Motor neuron (in vitro differentiated cells): ENCODE measurements at regions not wholly inside any gene's neighbourhood (a gene's known extent, or its start where the extent isn't known, plus 50 kb on each side); places are given as distances from the start of the nearest gene placed in this dataset.
"Not testable (repeated sequence)": the region's sequence is repeated elsewhere in the genome, so short reads cannot be mapped to it uniquely, and the experiment has no call there.

ENCODE experiments used
- ATAC-seq, 8 experiments: fragments of 200-7000 bp; cut with Tn5 transposase; replicated peaks in 6 of 8; 2 replicates each; pipeline ENCODE4 v1.8.0; 2021; ENCODE audit warnings: mild to moderate bottlenecking in 8 of 8, moderate library complexity in 8 of 8
- H3K27ac ChIP-seq, 2 donors: fragments of 250-450 bp; sonication (Bioruptor Pico); 2 replicates each; pipeline ENCODE4 v1.9.0; 2021; ENCODE audit warnings: antibody characterized with exemption in 2 of 2, mild to moderate bottlenecking in 2 of 2, moderate library complexity in 1 of 2
- H3K4me1 ChIP-seq, 2 donors: fragments of 250-450 bp; sonication (Bioruptor Pico); replicated peaks in 1 of 2; 2 replicates each; pipeline ENCODE4 v1.6.1; 2021; ENCODE audit warnings: antibody characterized with exemption in 2 of 2, mild to moderate bottlenecking in 2 of 2, moderate library complexity in 1 of 2
- H3K4me3 ChIP-seq, 5 donors: fragments of 250-450 bp; sonication (Bioruptor Pico); 2 replicates each; pipeline ENCODE4 v1.9.0; 2021; ENCODE audit warnings: antibody characterized with exemption in 5 of 5, mild to moderate bottlenecking in 5 of 5, moderate library complexity in 4 of 5
- WGBS, 10 experiments: fragments of 450-650 bp; shearing (Covaris generic); methylation state at CpG; one replicate each; pipeline ENCODE4 v1.0.0; 2022; 5-methylcytosine and 5-hydroxymethylcytosine counted together
- in situ Hi-C, 9 experiments: fragments of 400-800 bp; cut with MboI; loops; one replicate each; pipeline ENCODE4 v1.15.0; 2021; ENCODE audit warnings: low sequenced_read_pairs in 9 of 9, low pct_unique_long_range_greater_than_20kb in 2 of 9; ENCODE audit not compliant: unreplicated experiment in 9 of 9

DNA sequence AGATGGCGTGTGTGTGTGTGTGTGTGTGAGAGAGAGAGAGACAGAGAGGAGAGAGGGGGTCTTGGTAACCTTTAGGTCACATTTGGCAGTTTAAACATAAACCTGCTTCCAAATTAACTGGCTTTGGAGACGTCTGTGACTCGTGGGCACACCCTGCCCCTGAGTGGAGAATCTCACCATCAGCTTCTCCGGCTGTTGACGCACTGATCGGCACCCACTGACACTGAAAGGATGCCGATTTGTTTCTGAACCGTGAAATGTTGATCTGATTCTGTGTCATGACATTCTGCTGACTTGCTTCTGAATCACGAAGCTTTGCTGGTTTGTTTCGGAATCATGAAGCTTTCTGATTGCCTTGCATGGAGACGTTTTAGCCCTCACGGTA, 114.7 kb downstream of the RTP5 start:
- 60 to 100% (median 65%) methylated on average over 1 to 10 of the region's 12 CpGs; no CpG with 5 or more reads in 3 of the 10 experiments for WGBS, 10 experiments
- Histone ChIP-seq H3K27ac (no peak overlapping the region), H3K4me3 (no peak overlapping the region), H3K4me1 (no peaks in the 10 kb centered on the region)
- in situ Hi-C loops, result no loop called here
- ATAC-seq, result no peak

DNA sequence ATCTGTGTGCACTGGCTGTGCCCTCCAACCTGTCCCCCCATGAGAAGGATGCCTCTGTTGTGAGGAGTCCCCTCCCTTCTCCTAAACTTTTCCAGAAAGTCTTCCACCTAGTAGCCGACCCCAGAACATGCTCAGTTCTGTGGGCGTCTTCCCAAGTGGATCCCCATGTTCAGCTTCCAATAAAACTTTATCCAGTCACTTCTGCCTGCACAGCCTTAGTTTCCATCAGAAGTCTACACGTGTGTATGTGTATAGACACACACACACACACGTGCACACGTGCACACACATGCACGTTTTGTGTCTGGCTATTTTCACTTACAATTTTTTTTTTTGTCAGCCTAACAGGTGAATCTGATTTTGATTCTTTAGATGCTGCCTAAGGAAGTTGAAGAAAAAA, 115.1 kb downstream of the RTP5 start:
- Histone ChIP-seq H3K4me1 (no peaks in the 10 kb centered on the region), H3K27ac (no peak overlapping the region), H3K4me3 (no peak overlapping the region)
- ATAC-seq, result no peak
- in situ Hi-C loops, result no loop called here
- 30 to 79% (median 58%) methylated on average over 1 to 6 of the region's 6 CpGs; no CpG with 5 or more reads in 3 of the 10 experiments for WGBS, 10 experiments

DNA sequence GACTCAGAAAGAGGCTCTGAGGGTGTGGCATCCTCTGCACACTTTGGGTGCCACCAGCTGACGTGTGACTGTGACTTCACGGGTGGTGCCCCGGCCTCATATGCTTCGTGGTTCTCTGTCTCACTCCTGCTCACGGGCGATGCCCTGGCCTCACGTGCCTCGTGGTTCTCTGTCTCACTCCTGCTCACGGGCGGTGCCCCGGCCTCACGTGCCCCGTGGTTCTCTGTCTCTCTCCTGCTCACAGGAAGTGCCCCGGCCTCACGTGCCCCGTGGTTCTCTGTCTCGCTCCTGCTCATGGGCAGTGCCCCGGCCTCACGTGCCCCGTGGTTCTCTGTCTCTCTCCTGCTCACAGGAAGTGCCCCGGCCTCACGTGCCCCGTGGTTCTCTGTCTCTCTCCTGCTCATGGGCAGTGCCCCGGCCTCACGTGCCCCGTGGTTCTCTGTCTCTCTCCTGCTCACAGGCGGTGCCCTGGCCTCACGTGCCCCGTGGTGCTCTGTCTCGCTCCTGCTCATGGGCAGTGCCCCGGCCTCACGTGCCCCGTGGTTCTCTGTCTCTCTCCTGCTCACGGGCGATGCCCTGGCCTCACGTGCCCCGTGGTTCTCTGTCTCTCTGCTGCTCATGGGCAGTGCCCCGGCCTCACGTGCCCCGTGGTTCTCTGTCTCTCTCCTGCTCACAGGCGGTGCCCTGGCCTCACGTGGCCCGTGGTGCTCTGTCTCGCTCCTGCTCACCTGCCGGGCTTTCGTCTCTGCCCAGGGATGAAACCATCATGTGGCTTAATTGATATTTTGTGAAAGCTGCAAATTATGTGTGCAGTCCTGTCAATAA, 115.8 kb downstream of the RTP5 start:
- 62 to 96% (median 82%) methylated on average over 2 to 14 of the region's 46 CpGs; no CpG with 5 or more reads in 4 of the 10 experiments for WGBS, 10 experiments
- H3K27ac ChIP-seq, ATAC-seq, H3K4me3 ChIP-seq, in situ Hi-C loops, H3K4me1 ChIP-seq: not testable (repeated sequence)

DNA sequence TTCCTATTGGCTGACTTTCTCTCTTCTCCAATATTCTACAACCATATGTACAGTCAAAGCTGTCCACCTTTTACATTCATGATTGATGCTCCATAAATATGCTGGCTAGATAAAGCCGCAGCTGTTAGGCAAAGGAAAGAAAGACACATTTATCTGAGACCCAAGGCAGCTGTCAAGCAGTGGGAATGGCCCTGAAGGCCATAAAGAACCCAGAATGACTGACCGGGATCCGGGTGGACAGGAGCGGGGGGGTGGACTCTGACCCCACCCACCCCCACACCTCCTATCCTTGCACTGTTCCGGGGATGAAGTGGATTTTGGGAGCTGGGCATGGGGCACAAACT, 116.4 kb downstream of the RTP5 start:
- ATAC-seq, result no peak
- 80 to 92% (median 83%) methylated on average over 1 to 2 of the region's 5 CpGs; no CpG with 5 or more reads in 7 of the 10 experiments for WGBS, 10 experiments
- no peak overlapping the region for H3K4me3 ChIP-seq
- H3K4me1 ChIP-seq, result peaks cover 0 to under 1% of the 10 kb centered on the region in 2 donors
- H3K27ac ChIP-seq, result no peak overlapping the region
- in situ Hi-C loops, result no loop called here

DNA sequence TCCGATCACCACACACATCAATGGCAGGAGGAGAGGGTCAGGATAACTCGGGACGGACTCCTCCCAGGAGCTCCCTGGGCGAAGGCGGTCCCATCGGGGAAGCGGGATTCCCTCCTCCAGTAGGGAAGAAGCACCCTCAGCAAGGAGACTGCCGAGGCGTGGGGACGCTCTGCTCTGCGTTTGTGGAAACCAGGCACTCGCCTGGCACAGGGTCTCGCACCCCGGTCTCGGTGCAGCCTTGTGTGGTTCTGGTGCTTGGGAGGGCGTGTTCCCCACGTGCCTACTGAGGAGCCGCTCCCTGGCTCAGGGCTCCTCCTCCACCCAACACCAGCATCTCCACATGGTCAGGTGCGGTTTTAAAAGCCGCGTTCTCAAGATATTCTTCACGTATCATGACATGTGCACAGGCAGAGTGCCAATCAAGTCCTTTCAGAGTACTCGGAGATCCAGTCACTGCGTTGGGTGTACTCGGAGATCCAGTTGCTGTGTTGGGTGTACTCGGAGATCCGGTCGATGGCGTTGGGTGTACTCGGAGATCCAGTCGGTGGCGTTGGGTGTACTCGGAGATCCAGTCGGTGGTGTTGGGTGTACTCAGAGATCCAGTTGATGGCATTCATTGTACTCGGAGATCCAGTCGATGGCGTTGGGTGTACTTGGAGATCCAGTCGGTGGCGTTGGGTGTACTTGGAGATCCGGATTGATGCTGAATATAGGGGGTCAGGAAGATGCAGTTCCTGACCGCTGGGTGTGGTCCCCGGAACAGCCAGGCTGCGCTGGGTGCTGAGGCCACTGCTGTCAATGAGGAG, 117.5 kb downstream of the RTP5 start:
- WGBS, 10 experiments, result 56 to 88% (median 77%) methylated on average over 2 to 23 of the region's 43 CpGs; no CpG with 5 or more reads in 2 of the 10 experiments
- no peak for ATAC-seq
- in situ Hi-C loops, result no loop called here

DNA sequence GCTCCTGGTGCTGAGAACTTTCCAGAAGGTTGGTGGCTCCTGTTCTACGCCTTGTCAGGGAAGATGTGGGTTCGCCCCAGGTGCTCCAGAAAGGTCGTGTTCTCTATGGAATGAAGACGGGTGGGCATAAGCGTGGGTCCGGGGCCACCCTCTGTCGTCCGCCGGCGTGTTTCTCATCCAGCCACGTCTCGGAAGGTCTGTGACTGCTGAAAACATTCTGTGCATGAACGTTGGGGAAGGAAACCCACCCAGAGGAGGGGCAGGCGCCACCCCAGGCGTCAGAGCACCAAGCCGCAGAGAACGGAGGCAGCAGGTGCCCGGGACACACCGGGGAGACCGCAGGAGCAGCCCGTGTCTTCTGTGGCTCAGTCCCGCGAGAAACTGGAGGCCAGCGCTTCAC, 118.2 kb downstream of the RTP5 start:
- no peak overlapping the region for H3K27ac ChIP-seq
- in situ Hi-C loops, result no loop called here
- H3K4me3 ChIP-seq, result no peak overlapping the region
- no peak for ATAC-seq
- 80 to 100% (median 82%) methylated on average over 1 to 8 of the region's 24 CpGs; no CpG with 5 or more reads in 5 of the 10 experiments for WGBS, 10 experiments
- H3K4me1 ChIP-seq, result peaks cover 0 to 16% of the 10 kb centered on the region in 2 donors

More for the DNA sequence above, 117.5 kb downstream of the RTP5 start:
- Histone ChIP-seq H3K4me1 (peaks cover 0 to 11% of the 10 kb centered on the region in 2 donors), H3K27ac (no peak overlapping the region), H3K4me3 (no peak overlapping the region)

DNA sequence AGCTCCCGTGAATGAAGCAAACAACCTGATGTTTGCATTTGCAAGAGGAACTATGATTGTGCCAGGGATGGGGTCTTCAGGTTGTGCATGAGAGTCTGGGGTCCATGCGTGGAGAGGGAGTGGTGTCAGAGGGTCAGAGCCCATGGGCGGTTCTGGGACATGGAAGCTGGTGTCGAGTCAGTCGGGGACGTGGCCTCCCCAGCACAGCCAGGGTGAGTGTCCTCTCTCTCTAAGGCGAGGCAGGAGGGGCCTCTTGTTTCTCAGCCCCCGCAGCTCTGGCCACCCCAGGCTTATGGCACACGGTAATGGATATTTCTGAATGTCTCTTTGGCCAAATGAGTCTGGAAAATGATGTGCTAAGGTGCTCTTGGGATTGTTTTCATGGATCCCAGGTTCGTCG, 118.6 kb downstream of the RTP5 start:
- no peak overlapping the region for H3K27ac ChIP-seq
- WGBS, 10 experiments, result 50 to 100% (median 81%) methylated on average over 1 to 3 of the region's 11 CpGs; no CpG with 5 or more reads in 4 of the 10 experiments
- H3K4me3 ChIP-seq, result no peak overlapping the region
- in situ Hi-C loops, result no loop called here
- no peak for ATAC-seq
- peaks cover 0 to 16% of the 10 kb centered on the region in 2 donors for H3K4me1 ChIP-seq

DNA sequence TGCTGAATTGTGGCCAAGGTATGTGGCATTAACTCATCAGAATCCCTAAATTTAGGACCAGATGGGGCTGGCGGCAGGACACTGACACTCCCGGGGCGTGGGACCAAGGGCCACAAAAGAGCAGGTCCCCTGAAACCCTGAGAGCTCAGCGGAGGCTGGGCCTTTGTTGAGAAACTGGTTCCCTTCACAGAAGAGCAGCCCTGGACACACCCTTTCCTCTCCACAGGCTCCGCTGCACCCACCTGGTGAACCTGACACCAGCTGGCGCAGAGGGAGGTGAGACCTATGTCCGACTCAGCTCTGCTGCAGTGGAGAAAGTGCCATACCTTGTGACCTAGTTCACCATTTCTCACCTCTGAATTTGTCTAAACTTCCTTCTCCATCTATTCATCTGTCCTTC, 119.5 kb downstream of the RTP5 start:
- no peak for ATAC-seq
- Histone ChIP-seq H3K27ac (no peak overlapping the region), H3K4me3 (no peak overlapping the region), H3K4me1 (peaks cover 0 to 16% of the 10 kb centered on the region in 2 donors)
- WGBS, 10 experiments, result 83 to 100% (median 92%) methylated on average over 1 to 4 of the region's 7 CpGs; no CpG with 5 or more reads in 3 of the 10 experiments
- in situ Hi-C loops, result no loop called here

DNA sequence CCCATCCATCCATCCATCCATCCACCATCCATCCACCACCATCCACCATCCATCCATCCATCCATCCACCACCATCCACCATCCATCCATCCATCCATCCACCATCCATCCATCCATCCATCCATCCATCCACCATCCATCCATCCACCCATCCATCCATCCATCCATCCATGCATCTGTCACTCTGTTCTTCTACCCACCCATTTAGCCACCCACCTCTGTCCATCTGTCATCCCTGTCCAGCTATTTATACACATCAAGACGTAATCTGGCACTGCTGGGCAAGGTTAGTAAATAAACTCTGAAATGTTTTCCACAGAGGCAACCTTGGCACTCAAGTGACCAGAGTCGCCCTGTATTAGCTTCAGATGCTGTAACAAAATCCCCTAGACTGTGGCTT, 120.9 kb downstream of the RTP5 start:
- Histone ChIP-seq H3K4me3 (no peak overlapping the region), H3K27ac (no peak overlapping the region), H3K4me1 (peaks cover 0 to 16% of the 10 kb centered on the region in 2 donors)
- in situ Hi-C loops, result no loop called here
- WGBS, 10 experiments, result 60 to 100% (median 88%) methylated on average over 1 of the region's 2 CpGs; no CpG with 5 or more reads in 7 of the 10 experiments
- ATAC-seq, result no peak

DNA sequence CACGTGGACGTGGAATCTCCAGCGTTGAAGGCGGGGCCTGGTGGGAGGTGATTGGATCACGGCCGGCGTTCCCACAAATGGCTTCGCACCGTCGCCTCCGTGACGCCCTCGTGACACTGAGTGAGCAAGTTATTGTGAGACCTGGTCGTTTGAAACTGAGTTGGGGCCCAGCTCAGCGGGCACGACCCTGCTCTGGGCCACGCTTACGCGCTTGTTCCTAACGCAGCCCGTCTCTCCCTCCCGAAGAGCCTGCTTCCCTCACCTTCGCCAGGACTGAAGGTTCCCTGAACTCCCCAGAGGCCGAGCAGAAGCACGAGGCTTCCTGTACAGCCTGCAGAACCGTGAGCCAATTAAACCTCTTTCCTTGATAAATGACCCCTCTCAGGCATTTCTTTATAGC, 121.8 kb downstream of the RTP5 start:
- H3K27ac ChIP-seq, result no peak overlapping the region
- peaks cover 0 to 16% of the 10 kb centered on the region in 2 donors for H3K4me1 ChIP-seq
- H3K4me3 ChIP-seq, result no peak overlapping the region
- WGBS, 10 experiments, result 56 to 100% (median 87%) methylated on average over 2 to 20 of the region's 26 CpGs; no CpG with 5 or more reads in 5 of the 10 experiments
- peak in 3 of 8 experiments; percentile 45 to 59 (median 48) for ATAC-seq
- in situ Hi-C loops, result no loop called here

DNA sequence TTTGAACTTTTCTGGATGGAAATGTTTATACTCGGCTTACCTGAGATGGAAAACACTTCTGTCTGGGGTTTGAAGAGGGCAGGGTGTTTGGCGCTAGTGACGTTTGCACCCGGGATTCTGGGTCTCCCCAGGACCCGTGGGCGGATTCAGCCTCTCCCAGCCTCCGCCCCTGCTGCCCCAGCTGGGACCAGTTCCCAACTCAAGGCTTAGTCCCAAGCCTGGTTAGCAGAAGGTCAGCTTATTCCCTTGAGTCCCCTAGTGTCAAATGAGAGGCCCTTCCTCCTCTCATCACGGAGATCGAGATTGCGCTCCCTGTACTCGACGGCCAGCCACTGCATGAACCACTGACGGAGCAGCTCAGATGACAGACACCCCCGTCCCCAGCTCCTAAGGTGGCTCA, 123.2 kb downstream of the RTP5 start:
- in situ Hi-C loops, result no loop called here
- Histone ChIP-seq H3K4me3 (no peak overlapping the region), H3K27ac (no peak overlapping the region), H3K4me1 (peaks cover 0 to 16% of the 10 kb centered on the region in 2 donors)
- WGBS, 10 experiments, result 47 to 100% (median 83%) methylated on average over 2 to 5 of the region's 14 CpGs; no CpG with 5 or more reads in 4 of the 10 experiments
- ATAC-seq, result no peak

DNA sequence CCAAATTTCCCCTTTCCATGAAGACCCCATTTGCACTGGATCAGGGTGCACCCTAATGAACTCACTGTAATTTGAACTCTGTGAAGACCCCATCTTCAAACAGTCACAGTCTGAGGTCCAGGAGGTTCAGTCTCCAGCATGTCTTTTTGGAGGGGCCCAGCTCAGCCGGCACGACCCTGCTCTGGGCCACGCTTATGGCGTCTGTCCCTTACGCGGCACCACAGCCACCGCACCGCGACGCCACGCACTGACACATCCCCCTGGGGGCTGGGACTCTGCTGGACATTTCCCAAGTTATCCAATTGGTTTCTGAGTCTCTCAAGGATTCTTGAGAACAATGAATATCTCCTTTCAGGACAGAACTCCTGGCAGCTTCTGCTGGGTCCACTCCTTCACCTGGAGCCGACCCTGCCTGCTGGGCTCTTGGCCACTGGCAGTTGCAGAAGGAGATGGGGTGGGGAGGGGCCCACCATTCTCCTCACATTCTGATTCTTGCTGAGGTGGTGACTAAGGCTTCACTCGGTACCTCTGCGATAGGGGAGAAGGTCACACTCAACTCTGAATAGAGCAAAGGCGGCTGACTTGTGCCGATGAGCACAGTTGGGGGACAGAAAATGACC, 124.0 kb downstream of the RTP5 start:
- no peak overlapping the region for H3K27ac ChIP-seq
- in situ Hi-C loops, result no loop called here
- peaks cover 0 to 16% of the 10 kb centered on the region in 2 donors for H3K4me1 ChIP-seq
- no peak for ATAC-seq
- 80 to 100% (median 94%) methylated on average over 1 to 4 of the region's 16 CpGs; no CpG with 5 or more reads in 6 of the 10 experiments for WGBS, 10 experiments
- no peak overlapping the region for H3K4me3 ChIP-seq

DNA sequence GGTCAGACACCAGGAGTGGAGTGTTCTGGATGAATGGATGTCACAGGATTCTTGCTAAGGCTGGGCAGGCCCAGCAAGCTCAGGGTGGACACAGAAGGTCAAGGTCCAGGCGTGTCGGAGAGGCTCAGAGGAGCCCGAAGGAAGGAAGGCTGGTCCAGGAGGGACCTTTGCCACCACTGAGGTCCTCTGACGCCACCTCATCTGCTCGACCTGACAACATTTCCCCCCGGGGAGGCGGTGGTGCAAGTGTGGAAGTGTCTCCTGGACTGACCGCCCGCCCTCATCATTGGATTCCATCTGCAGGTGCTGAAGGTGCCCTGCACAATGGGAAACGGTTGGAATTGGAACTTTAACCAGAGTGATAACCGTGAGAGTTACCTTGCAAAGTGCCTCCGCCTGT, 124.6 kb downstream of the RTP5 start:
- Histone ChIP-seq H3K27ac (no peak overlapping the region), H3K4me3 (no peak overlapping the region), H3K4me1 (peaks cover 0 to 16% of the 10 kb centered on the region in 2 donors)
- ATAC-seq, result no peak
- WGBS, 10 experiments, result 74 to 92% (median 87%) methylated on average over 2 to 8 of the region's 12 CpGs; no CpG with 5 or more reads in 6 of the 10 experiments
- in situ Hi-C loops, result no loop called here
